SK-N-MC (cell line): ENCODE measurements at regions not wholly inside any gene's neighbourhood (a gene's known extent, or its start where the extent isn't known, plus 50 kb on each side); places are given as distances from the start of the nearest gene placed in this dataset.

Experiments used
- DNase-seq: peaks from one replicate; pipeline ENCODE4 v3.0.0-alpha.2; 2011; ENCODE audit warnings: low read depth, low spot score
- H3K27ac ChIP-seq: fragments of 200-600 bp; sonication (generic); 2 replicates; pipeline ENCODE4 v1.5.1; 2016; ENCODE audit warnings: mixed run types
- H3K36me3 ChIP-seq: fragments of 200-600 bp; sonication (generic); 2 replicates; pipeline ENCODE4 v1.6.1; 2017; ENCODE audit warnings: antibody characterized with exemption, low read length, mixed read lengths; ENCODE audit not compliant: insufficient read depth
- H3K4me3 ChIP-seq: fragments of 200-600 bp; sonication (generic); 2 replicates; pipeline ENCODE4 v1.5.1; 2016
- H3K9ac ChIP-seq: fragments of 200-600 bp; sonication (generic); 2 replicates; pipeline ENCODE4 v1.8.0; 2017; ENCODE audit warnings: mixed run types, mixed read lengths; ENCODE audit not compliant: insufficient read length
- H3K9me3 ChIP-seq: fragments of 200-600 bp; sonication (generic); 2 replicates; pipeline ENCODE4 v1.6.1; 2017; ENCODE audit warnings: low read depth, mild to moderate bottlenecking, antibody characterized with exemption, low read length, moderate library complexity, mixed read lengths
- EZH2 ChIP-seq: fragments of 200-600 bp; sonication (generic); IDR thresholded peaks from one replicate; pipeline ENCODE4 v1.6.1; 2017; ENCODE audit warnings: antibody characterized with exemption
- FOXP2 ChIP-seq: optimal IDR thresholded peaks from 2 replicates; pipeline ENCODE3; 2011; ENCODE audit warnings: mild to moderate bottlenecking, moderate library complexity; ENCODE audit not compliant: insufficient read depth; ENCODE audit errors: extremely low read length, control extremely low read depth
- POLR2AphosphoS5 ChIP-seq: IDR thresholded peaks from 2 replicates; pipeline ENCODE4 v1.6.1; 2012; ENCODE audit warnings: mild to moderate bottlenecking, low read depth, low read length, borderline replicate concordance

GRCh38 chr10:37439826-37440225 is 314.4 kb downstream of the ANKRD30A start:
- Histone ChIP-seq H3K36me3 (no peaks in the 10 kb centered on the region), H3K9me3 (no peaks in the 10 kb centered on the region), H3K4me3 (no peak overlapping the region), H3K27ac (no peak overlapping the region), H3K9ac (no peak overlapping the region)
- no peak for DNase-seq
- TF ChIP-seq FOXP2 (no peak), POLR2AphosphoS5 (no peak), EZH2 (no peak)

GRCh38 chr10:37436357-37436756 is 311.0 kb downstream of the ANKRD30A start:
- Histone ChIP-seq H3K27ac (no peak overlapping the region), H3K36me3 (no peaks in the 10 kb centered on the region), H3K9me3 (no peaks in the 10 kb centered on the region), H3K4me3 (no peak overlapping the region), H3K9ac (no peak overlapping the region)
- DNase-seq, result no peak
- TF ChIP-seq POLR2AphosphoS5 (no peak), EZH2 (no peak), FOXP2 (no peak)

- H3K9me3 ChIP-seq, result no peaks in the 10 kb centered on the region
- TF ChIP-seq FOXP2 (no peak), POLR2AphosphoS5 (no peak), EZH2 (no peak)
- DNase-seq, result no peak
- no peaks in the 10 kb centered on the region for H3K36me3 ChIP-seq
- no peak overlapping the region for H3K27ac ChIP-seq
- H3K4me3 ChIP-seq, result no peak overlapping the region
- no peak overlapping the region for H3K9ac ChIP-seq
Measured at GRCh38 chr10:37434091-37434490, 308.7 kb downstream of the ANKRD30A start.
